GM18502 (cell line): ENCODE measurements at regions not wholly inside any gene's neighbourhood (a gene's known extent, or its start where the extent isn't known, plus 50 kb on each side); places are given as distances from the start of the nearest gene placed in this dataset.
"Not testable (repeated sequence)": the region's sequence is repeated elsewhere in the genome, so short reads cannot be mapped to it uniquely, and the experiment has no call there.

Experiments used
- ATAC-seq: cut with Tn5 transposase; IDR thresholded peaks from one replicate; pipeline ENCODE4 v1.9.1; 2021; ENCODE audit warnings: mild to moderate bottlenecking; ENCODE audit not compliant: unreplicated experiment, poor library complexity

GRCh38 chr20:52303281-52303950 lies 111.8 kb upstream of the ZFP64 start:
- no peak for ATAC-seq

- no peak for ATAC-seq
Observed at GRCh38 chr20:52302736-52303135, 111.2 kb upstream of the ZFP64 start.

- ATAC-seq = not testable (repeated sequence)
Observed at GRCh38 chr20:52302051-52302450, 110.5 kb upstream of the ZFP64 start.

GRCh38 chr20:52295556-52295955 lies 104.0 kb upstream of the ZFP64 start:
- ATAC-seq = no peak

- no peak for ATAC-seq
Observed at GRCh38 chr20:52294106-52294628, 102.6 kb upstream of the ZFP64 start.

GRCh38 chr20:52291109-52291508 lies 99.5 kb upstream of the ZFP64 start:
- ATAC-seq = no peak

- no peak for ATAC-seq
Observed at GRCh38 chr20:52290569-52290968, 99.0 kb upstream of the ZFP64 start.

- ATAC-seq = no peak
Observed at GRCh38 chr20:52289956-52290565, 98.5 kb upstream of the ZFP64 start.

- no peak for ATAC-seq
Observed at GRCh38 chr20:52280407-52280806, 88.8 kb upstream of the ZFP64 start.

- ATAC-seq = no peak
Observed at GRCh38 chr20:52279706-52280105, 88.1 kb upstream of the ZFP64 start.

- no peak for ATAC-seq
Observed at GRCh38 chr20:52275181-52275691, 83.7 kb upstream of the ZFP64 start.

GRCh38 chr20:52270696-52271095 lies 79.1 kb upstream of the ZFP64 start:
- ATAC-seq = no peak

- ATAC-seq = no peak
Observed at GRCh38 chr20:52270001-52270606, 78.5 kb upstream of the ZFP64 start.

GRCh38 chr20:52269321-52269720 lies 77.7 kb upstream of the ZFP64 start:
- ATAC-seq = no peak

GRCh38 chr20:52268184-52268749 lies 76.7 kb upstream of the ZFP64 start:
- no peak for ATAC-seq

GRCh38 chr20:52267418-52267817 lies 75.8 kb upstream of the ZFP64 start:
- ATAC-seq = no peak

GRCh38 chr20:52263757-52264156 lies 72.2 kb upstream of the ZFP64 start:
- ATAC-seq = no peak

GRCh38 chr20:52261792-52262191 lies 70.2 kb upstream of the ZFP64 start:
- no peak for ATAC-seq

GRCh38 chr20:52259295-52259694 lies 67.7 kb upstream of the ZFP64 start:
- ATAC-seq = no peak

GRCh38 chr20:52256454-52256853 lies 64.9 kb upstream of the ZFP64 start:
- no peak for ATAC-seq

- no peak for ATAC-seq
Observed at GRCh38 chr20:52252664-52253063, 61.1 kb upstream of the ZFP64 start.
